ENCODE measurements at regions not wholly inside any gene's neighbourhood (a gene's known extent, or its start where the extent isn't known, plus 50 kb on each side); places are given as distances from the start of the nearest gene placed in this dataset.
A peak's percentile ranks its signal among the peaks of the same experiment; 100 is the strongest.
"Not testable (repeated sequence)": the region's sequence is repeated elsewhere in the genome, so short reads cannot be mapped to it uniquely, and the experiment has no call there.

DNA sequence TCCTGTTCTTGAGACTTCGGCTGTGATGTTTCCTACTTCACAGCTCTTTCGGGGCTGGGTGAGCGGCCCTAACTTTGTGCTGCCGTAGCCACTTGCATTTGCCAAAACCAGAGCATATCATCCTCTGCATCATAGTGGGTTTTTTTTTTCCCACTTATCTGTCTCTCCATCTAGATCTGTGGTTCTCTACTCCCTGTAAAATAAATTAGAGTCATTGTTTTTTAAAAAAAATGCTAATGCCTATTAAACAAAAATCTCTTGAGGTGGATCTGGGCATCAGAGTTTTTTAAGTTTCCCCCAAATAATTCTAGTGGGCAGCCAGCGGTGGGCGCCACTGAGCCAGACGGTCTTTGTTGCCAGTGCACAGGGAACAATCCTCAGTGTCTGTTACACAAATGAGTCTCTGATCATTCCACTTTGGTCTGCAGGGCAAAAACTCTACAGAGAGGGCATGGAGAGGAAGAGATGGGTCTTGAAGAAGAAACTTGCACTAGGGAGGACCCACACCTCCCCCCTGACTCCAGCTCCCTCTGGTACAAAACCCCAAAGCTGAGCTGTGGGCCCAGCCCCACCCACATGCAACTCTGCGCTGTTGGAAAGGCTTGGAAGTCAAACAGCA is 62.4 kb upstream of the BCL2L14 start:
- H3K4me3 Mint-ChIP-seq: peak overlapping the region; percentile 54
- ChIA-PET CTCF (interaction anchor here (0.9 to 3.4 kb wide), 10 partner anchors 9 to 428 kb away, joined by 4 to 43 read pairs (median 10); partner anchors contain the start of gene ETV6), POLR2A (interaction anchor here (1.4 to 5.8 kb wide), 13 partner anchors 9 to 462 kb away, joined by 3 to 113 read pairs (median 6); partner anchors contain the start of gene ETV6)
- peaks cover 12% of the 10 kb centered on the region for H3K36me3 Mint-ChIP-seq (ENCODE audit: low read depth)
- peaks cover 14% of the 10 kb centered on the region for H3K27me3 Mint-ChIP-seq
- H3K9me3 Mint-ChIP-seq: peaks cover 3% of the 10 kb centered on the region
- DNase-seq: peak; percentile 72
- peaks cover 77% of the 10 kb centered on the region for H3K4me1 Mint-ChIP-seq
- peak overlapping the region; percentile 89 for H3K27ac Mint-ChIP-seq

GRCh38 chr12:12008931-12009611 is 61.7 kb upstream of the BCL2L14 start:
- peaks cover 77% of the 10 kb centered on the region for H3K4me1 Mint-ChIP-seq
- H3K27ac Mint-ChIP-seq: peak overlapping the region; percentile 89
- ChIA-PET POLR2A (interaction anchor here (0.7 to 5.8 kb wide), 23 partner anchors 10 to 474 kb away, joined by 3 to 113 read pairs (median 5); partner anchors contain the start of genes BCL2L14, BORCS5 and ETV6), CTCF (interaction anchor here (0.8 to 3.4 kb wide), 14 partner anchors 9 to 464 kb away, joined by 3 to 43 read pairs (median 9); partner anchors contain the start of gene ETV6)
- peak overlapping the region; percentile 64 for H3K4me3 Mint-ChIP-seq
- H3K9me3 Mint-ChIP-seq: peaks cover 3% of the 10 kb centered on the region
- H3K27me3 Mint-ChIP-seq: peaks cover 18% of the 10 kb centered on the region
- H3K36me3 Mint-ChIP-seq (ENCODE audit: low read depth): peaks cover 12% of the 10 kb centered on the region
- DNase-seq: peak; percentile 69

- H3K9me3 Mint-ChIP-seq; H3K36me3 Mint-ChIP-seq (ENCODE audit: low read depth): not testable (repeated sequence)
- peaks cover 78% of the 10 kb centered on the region for H3K4me1 Mint-ChIP-seq
- peak overlapping the region; percentile 64 for H3K4me3 Mint-ChIP-seq
- ChIA-PET POLR2A (interaction anchor here (0.7 to 5.8 kb wide), 27 partner anchors 8 to 713 kb away, joined by 3 to 113 read pairs (median 5); partner anchors contain the start of genes BCL2L14, BORCS5 and ETV6), CTCF (interaction anchor here (0.8 to 3.4 kb wide), 15 partner anchors 10 to 464 kb away, joined by 3 to 43 read pairs (median 8); partner anchors contain the start of gene ETV6)
- peaks cover 13% of the 10 kb centered on the region for H3K27me3 Mint-ChIP-seq
- peak; percentile 28 for DNase-seq
- peak overlapping the region; percentile 89 for H3K27ac Mint-ChIP-seq
Observed at GRCh38 chr12:12009749-12010276, 60.9 kb upstream of the BCL2L14 start.

DNA sequence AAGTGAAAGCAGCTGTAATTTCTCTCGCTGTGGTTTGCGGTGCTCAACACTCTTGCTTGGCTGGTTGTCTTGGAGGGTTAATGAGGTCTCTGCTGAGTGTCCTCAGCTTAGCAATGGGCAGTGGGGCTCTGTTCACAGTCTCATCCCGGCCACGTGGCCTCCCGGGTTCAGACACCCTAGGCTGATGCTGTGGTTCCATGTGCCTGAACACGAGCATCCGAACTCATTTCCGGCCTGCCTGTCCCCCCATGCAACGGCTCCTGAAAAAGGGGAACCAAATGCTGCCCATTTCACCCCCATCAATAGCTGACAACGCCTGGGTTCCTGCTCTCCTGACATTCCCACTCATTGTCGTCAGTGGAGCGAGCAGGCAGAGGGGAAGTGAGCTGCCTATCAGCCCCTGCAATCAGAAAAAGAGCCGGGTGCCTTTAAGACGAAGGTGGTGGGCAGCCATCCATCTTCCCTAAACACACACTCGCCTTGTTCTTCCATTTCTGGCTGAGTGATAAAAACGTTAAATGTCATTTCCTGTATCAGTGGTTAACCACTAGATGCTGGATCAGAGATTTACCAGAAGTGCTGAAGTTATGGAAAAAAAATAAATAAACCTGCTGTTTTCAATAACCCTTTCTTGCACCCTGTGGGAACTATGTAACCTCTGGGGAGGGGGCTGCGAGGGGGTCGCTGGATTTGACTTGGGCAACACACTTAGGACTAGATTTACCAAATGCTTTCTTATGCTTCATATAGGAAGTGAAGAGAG is 60.3 kb upstream of the BCL2L14 start:
- H3K36me3 Mint-ChIP-seq (ENCODE audit: low read depth): peaks cover 2% of the 10 kb centered on the region
- CTCF ChIA-PET: interaction anchor here (0.9 to 3.4 kb wide), 12 partner anchors 11 to 430 kb away, joined by 3 to 43 read pairs (median 10); partner anchors contain the start of gene ETV6
- peaks cover 82% of the 10 kb centered on the region for H3K4me1 Mint-ChIP-seq
- H3K27me3 Mint-ChIP-seq: peaks cover 11% of the 10 kb centered on the region
- peak overlapping the region; percentile 64 for H3K4me3 Mint-ChIP-seq
- peak overlapping the region; percentile 89 for H3K27ac Mint-ChIP-seq
- POLR2A ChIA-PET: interaction anchor here (0.9 to 5.8 kb wide), 24 partner anchors 8 to 712 kb away, joined by 3 to 113 read pairs (median 6); partner anchors contain the start of genes BCL2L14, BORCS5 and ETV6
- H3K9me3 Mint-ChIP-seq: peaks cover 3% of the 10 kb centered on the region
- peak; percentile 77 for DNase-seq

GRCh38 chr12:12011880-12012260 is 58.9 kb upstream of the BCL2L14 start:
- ChIA-PET POLR2A (interaction anchor here (1.1 to 5.8 kb wide), 5 partner anchors 21 to 362 kb away, joined by 3 to 113 read pairs (median 28); partner anchors contain the start of gene ETV6), CTCF (interaction anchor here (3.3 to 3.4 kb wide), 2 partner anchors 21 to 431 kb away, joined by 11 to 43 read pairs; no protein-coding TSS in a partner anchor)
- Mint-ChIP-seq H3K27me3 (peaks cover 11% of the 10 kb centered on the region), H3K27ac (no peak overlapping the region), H3K36me3 (ENCODE audit: low read depth) (peaks cover 1% of the 10 kb centered on the region), H3K4me3 (no peak overlapping the region), H3K9me3 (no peaks in the 10 kb centered on the region), H3K4me1 (peaks cover 87% of the 10 kb centered on the region)
- DNase-seq: no peak

DNA sequence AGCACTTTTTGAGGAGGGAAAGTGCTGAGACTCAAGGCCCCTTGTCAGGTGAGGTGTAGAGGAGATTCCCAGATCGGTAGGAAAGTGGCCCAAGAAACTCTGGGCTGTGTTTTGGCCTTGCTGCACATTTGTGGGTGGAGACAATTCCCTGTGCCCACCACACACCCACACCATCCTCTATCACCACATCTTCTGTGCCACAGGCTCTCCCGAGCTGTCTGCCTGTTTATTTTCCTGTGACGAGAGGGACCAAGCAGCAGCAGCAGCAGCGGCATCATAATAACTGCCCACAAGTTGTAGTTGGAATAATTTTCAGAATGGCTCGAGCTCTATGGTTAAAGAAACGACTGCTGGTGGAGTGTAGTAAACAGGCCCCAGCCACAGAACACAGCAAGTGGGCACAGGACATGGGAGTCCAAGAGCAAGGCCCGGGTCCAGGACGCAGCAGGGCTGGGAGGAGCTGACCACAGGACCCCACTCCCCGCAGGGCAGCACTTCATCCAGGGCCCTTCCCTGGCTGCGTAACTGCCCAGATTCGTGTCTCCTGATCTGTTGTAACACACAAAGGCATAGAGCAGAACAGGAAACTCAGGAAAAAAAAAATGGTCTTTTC is 55.6 kb upstream of the BCL2L14 start:
- CTCF ChIA-PET: interaction anchor here (1.2 kb wide), 1 partner anchor 15 kb away, joined by 3 read pairs; no protein-coding TSS in a partner anchor
- no peak for DNase-seq
- peaks cover 61% of the 10 kb centered on the region for H3K4me1 Mint-ChIP-seq
- POLR2A ChIA-PET: no interaction called here
- H3K4me3 Mint-ChIP-seq: no peak overlapping the region
- peak overlapping the region; percentile 22 for H3K27ac Mint-ChIP-seq
- H3K36me3 Mint-ChIP-seq (ENCODE audit: low read depth): peaks cover 2% of the 10 kb centered on the region
- H3K9me3 Mint-ChIP-seq: no peaks in the 10 kb centered on the region
- peaks cover 11% of the 10 kb centered on the region for H3K27me3 Mint-ChIP-seq

DNA sequence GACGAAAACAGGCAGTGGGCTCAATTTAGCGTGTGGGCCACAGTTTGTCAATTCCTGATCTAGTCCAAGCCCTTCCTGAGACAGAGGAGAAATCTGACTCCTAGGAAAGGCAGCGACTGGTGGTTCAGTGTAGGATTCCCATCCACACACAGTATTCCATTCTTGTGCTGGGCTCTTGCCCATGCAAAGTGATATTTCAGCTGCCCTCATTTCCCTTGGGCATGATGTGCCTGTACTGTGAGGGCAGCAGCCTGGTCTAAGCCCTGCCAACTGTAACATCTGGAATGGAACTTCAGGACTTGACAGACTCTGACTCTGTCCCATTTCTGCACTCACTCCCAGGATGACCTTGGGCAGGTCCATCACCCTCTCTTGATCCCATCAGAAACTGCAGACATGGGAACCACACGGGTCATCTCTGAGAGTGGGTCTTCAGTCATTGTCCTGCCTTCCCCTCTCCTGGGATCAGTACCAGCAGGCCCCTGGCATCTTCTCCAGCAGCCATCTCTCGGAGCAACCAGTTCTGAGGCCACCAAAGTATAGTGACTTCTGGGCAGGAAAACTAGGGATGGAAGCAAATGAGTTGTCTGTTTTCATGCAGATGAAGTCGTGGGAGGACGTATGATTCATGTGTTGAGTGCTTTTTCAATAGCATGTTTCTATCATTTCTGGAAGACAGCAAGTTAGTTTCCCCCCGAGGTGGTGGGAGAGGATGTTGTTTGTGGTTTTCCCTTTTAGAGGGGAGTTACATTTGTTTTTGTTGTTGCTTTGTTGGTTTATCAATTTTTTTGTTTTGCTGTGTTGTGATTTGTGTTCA is 54.2 kb upstream of the BCL2L14 start:
- peaks cover 2% of the 10 kb centered on the region for H3K36me3 Mint-ChIP-seq (ENCODE audit: low read depth)
- peak overlapping the region; percentile 50 for H3K27ac Mint-ChIP-seq
- CTCF ChIA-PET: no interaction called here
- no peaks in the 10 kb centered on the region for H3K9me3 Mint-ChIP-seq
- POLR2A ChIA-PET: no interaction called here
- peaks cover 47% of the 10 kb centered on the region for H3K4me1 Mint-ChIP-seq
- peaks cover 11% of the 10 kb centered on the region for H3K27me3 Mint-ChIP-seq
- H3K4me3 Mint-ChIP-seq: no peak overlapping the region
- DNase-seq: no peak

DNA sequence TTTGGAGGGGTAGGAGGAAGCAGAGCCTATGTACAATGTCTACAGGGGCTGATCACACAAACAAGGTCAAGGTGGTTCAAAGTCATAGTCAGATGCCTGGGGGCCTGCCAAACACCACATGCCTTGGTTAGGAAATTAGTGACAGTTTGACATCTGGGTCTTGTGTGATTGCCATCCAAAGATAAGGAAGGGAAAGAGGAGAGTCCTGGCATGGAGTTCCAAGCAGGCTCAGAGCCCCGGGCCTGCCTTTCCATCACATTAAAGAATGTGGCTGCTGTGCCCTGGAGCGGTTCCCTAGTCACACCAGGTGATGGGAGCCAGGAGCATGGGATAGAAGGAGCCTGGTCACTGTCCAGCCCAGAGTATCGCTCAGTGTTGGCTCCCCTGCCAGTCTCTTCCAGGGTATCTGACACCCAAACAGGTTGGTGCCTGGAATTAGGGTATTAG is 53.6 kb upstream of the BCL2L14 start:
- peaks cover 2% of the 10 kb centered on the region for H3K36me3 Mint-ChIP-seq (ENCODE audit: low read depth)
- DNase-seq: no peak

DNA sequence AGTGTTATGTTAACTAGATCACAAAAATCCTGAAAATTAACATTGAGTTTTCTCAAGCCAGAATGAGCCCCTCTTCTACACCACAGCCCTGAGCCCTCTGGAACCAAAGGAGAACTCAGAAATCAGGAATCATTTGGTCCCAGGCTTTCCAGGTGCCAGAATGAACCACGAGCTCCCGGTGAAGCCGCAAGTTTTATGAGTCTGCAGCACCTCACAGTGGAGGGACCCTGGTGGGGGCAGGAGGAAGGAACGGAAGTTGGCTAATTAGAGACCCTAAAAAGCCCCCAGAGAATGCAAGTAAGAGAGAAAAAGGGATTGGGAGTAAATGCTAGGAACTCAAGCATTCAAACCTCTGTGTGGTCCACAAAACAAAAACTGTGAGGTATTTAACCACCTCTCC is 52.9 kb upstream of the BCL2L14 start:
- ChIA-PET CTCF (no interaction called here), POLR2A (no interaction called here)
- peaks cover 5% of the 10 kb centered on the region for H3K27me3 Mint-ChIP-seq
- H3K36me3 Mint-ChIP-seq (ENCODE audit: low read depth): peaks cover 2% of the 10 kb centered on the region
- H3K4me1 Mint-ChIP-seq: peaks cover 41% of the 10 kb centered on the region
- H3K4me3 Mint-ChIP-seq: no peak overlapping the region
- H3K9me3 Mint-ChIP-seq: no peaks in the 10 kb centered on the region
- H3K27ac Mint-ChIP-seq: no peak overlapping the region
- no peak for DNase-seq

More for the DNA sequence above, 53.6 kb upstream of the BCL2L14 start:
- CTCF ChIA-PET: no interaction called here
- peaks cover 42% of the 10 kb centered on the region for H3K4me1 Mint-ChIP-seq
- peak overlapping the region; percentile 50 for H3K27ac Mint-ChIP-seq
- no peaks in the 10 kb centered on the region for H3K9me3 Mint-ChIP-seq
- POLR2A ChIA-PET: no interaction called here
- peaks cover 11% of the 10 kb centered on the region for H3K27me3 Mint-ChIP-seq
- no peak overlapping the region for H3K4me3 Mint-ChIP-seq

DNA sequence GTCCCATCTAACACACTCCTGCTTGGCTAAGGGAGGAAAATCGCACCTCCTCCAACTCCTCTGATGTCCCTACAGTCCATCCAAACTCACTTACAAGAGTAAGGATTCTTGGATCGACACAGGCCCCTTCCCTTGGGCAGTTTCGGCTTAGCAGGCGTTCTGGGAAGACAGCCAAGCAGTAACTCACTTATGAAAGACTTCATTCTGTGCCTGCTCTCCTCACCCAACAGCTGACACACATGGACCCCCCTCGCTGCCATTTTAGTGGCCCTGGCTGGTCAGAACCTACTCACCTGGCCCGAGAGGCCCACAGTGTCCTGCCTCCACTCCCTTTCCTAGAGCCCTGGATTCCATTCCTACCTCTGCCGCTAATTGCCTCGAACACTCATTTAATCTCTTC is 52.3 kb upstream of the BCL2L14 start:
- H3K36me3 Mint-ChIP-seq (ENCODE audit: low read depth): peaks cover 2% of the 10 kb centered on the region
- peaks cover 42% of the 10 kb centered on the region for H3K4me1 Mint-ChIP-seq
- ChIA-PET POLR2A (no interaction called here), CTCF (no interaction called here)
- no peak overlapping the region for H3K4me3 Mint-ChIP-seq
- H3K27ac Mint-ChIP-seq: no peak overlapping the region
- DNase-seq: no peak
- peaks cover 5% of the 10 kb centered on the region for H3K27me3 Mint-ChIP-seq
- no peaks in the 10 kb centered on the region for H3K9me3 Mint-ChIP-seq

- peaks cover 2% of the 10 kb centered on the region for H3K36me3 Mint-ChIP-seq (ENCODE audit: low read depth)
- ChIA-PET POLR2A (no interaction called here), CTCF (no interaction called here)
- peaks cover 51% of the 10 kb centered on the region for H3K4me1 Mint-ChIP-seq
- H3K27me3 Mint-ChIP-seq: no peaks in the 10 kb centered on the region
- H3K27ac Mint-ChIP-seq: no peak overlapping the region
- H3K4me3 Mint-ChIP-seq: no peak overlapping the region
- no peaks in the 10 kb centered on the region for H3K9me3 Mint-ChIP-seq
- DNase-seq: no peak
Observed at GRCh38 chr12:12019881-12020280, 50.9 kb upstream of the BCL2L14 start.

Measured in activated CD4-positive, alpha-beta memory T cell treated with anti-CD3 and anti-CD28 coated beads, Interleukin-2, amount 10 ng/mL, durations not matched to agents 7 days and 5 days (primary cell).